ENCODE measurements at regions not wholly inside any gene's neighbourhood (a gene's known extent, or its start where the extent isn't known, plus 50 kb on each side); places are given as distances from the start of the nearest gene placed in this dataset.

DNA sequence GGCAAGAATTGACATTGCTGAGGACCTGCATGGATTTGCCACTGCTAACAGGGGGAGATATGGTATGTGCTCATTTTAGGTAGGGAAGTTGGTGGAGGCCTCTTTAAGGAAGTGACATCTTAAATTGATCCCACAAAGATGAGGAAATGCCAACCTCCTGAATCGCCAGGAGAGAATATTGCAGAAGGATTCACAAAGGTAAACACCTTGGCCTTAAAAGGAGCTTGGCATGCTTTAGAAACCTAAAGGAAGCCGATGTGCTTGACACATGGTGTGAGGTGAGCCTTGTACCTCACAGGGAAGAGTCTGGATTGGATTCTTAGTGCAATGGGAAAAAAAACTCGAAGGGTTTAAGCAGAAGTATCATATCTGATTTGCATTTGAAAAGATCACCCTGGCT is 470.5 kb upstream of the DAB1 start:
- H3K27me3 Mint-ChIP-seq: peaks cover 0 to 15% (median 9%) of the 10 kb centered on the region in 3 donors

GRCh38 chr1:57889676-57890320 is 465.9 kb upstream of the DAB1 start:
- Mint-ChIP-seq H3K4me1 (no peaks in the 10 kb centered on the region), H3K4me3 (no peak overlapping the region), H3K9me3 (peaks cover 0 to 3% (median 0%) of the 10 kb centered on the region in 7 donors), H3K36me3 (no peaks in the 10 kb centered on the region), H3K27ac (no peak overlapping the region), H3K27me3 (peaks cover 0 to 19% (median 9%) of the 10 kb centered on the region in 3 donors)
- DNase-seq (no peak), ATAC-seq (ENCODE audit: low read depth in 2 of 2) (no peak)

More for the DNA sequence above, 470.5 kb upstream of the DAB1 start:
- DNase-seq (no peak), ATAC-seq (ENCODE audit: low read depth in 2 of 2) (no peak)
- peak overlapping the region in 1 of 6 donors; percentile 37 for H3K27ac Mint-ChIP-seq
- no peak overlapping the region for H3K4me3 Mint-ChIP-seq
- H3K36me3 Mint-ChIP-seq: no peaks in the 10 kb centered on the region
- H3K9me3 Mint-ChIP-seq: peaks cover 0 to 2% (median 0%) of the 10 kb centered on the region in 7 donors
- H3K4me1 Mint-ChIP-seq: no peaks in the 10 kb centered on the region

DNA sequence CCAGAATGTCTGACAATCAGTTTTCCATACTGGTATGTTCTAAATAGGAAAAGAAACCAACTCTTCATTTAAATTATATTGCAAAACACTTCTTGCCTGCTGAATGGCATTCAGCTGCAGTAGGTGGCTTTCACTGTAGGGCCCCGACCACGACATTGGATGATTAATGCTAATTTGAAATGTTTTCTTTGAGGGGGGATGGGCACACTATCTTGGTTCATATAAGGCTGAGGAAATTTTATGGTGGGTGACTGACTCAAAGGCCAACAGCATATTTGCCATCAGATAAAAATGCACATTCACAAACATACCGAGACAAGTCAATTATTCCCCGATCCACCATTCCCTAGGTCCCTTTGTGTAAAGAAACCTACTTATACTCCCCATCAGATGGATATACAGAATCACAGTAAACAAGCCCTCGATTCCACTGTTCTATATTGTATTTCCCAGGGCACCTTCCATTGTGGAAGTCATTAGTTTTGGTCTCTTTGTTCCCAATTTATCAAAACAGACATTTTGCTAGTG is 464.2 kb upstream of the DAB1 start:
- Mint-ChIP-seq H3K27ac (no peak overlapping the region), H3K36me3 (no peaks in the 10 kb centered on the region), H3K4me1 (no peaks in the 10 kb centered on the region), H3K4me3 (no peak overlapping the region), H3K9me3 (peaks cover 0 to 3% (median 0%) of the 10 kb centered on the region in 7 donors), H3K27me3 (peaks cover 0 to 10% (median 9%) of the 10 kb centered on the region in 3 donors)
- ATAC-seq (ENCODE audit: low read depth in 2 of 2) (no peak), DNase-seq (no peak)

DNA sequence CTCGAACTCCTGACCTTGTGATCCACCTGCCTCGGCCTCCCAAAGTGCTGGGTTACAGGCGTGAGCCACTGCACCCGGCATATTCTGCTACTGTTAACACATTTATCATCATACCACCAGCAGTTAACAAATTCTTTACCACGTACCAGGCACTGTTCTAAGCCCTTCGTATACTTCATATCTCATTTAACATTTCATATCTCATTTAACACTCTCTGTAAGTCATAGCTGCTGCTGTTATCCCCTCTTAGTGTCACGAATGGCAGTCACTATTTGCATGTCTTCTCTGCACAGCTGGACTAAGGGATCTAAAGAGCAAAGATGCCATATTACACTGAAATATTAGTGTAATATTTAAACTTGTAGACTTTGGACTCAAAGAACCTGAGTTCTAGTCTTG is 462.5 kb upstream of the DAB1 start:
- Mint-ChIP-seq H3K9me3 (peaks cover 0 to 3% (median 0%) of the 10 kb centered on the region in 7 donors), H3K36me3 (no peaks in the 10 kb centered on the region), H3K4me3 (no peak overlapping the region), H3K4me1 (no peaks in the 10 kb centered on the region), H3K27ac (no peak overlapping the region), H3K27me3 (peaks cover 0 to 9% (median 8%) of the 10 kb centered on the region in 3 donors)
- DNase-seq: no peak
- ATAC-seq (ENCODE audit: low read depth in 2 of 2): no peak

- H3K27me3 Mint-ChIP-seq: peaks cover 0 to 4% (median 0%) of the 10 kb centered on the region in 3 donors
- H3K4me3 Mint-ChIP-seq: no peak overlapping the region
- no peak overlapping the region for H3K27ac Mint-ChIP-seq
- ATAC-seq (ENCODE audit: low read depth in 2 of 2) (no peak), DNase-seq (no peak)
- H3K9me3 Mint-ChIP-seq: peaks cover 0 to 6% (median 0%) of the 10 kb centered on the region in 7 donors
- no peaks in the 10 kb centered on the region for H3K4me1 Mint-ChIP-seq
- H3K36me3 Mint-ChIP-seq: no peaks in the 10 kb centered on the region
These were observed 459.8 kb upstream of the DAB1 start for GRCh38 chr1:57883642-57883995.

GRCh38 chr1:57882934-57883641 is 459.2 kb upstream of the DAB1 start:
- Mint-ChIP-seq H3K9me3 (peaks cover 0 to 6% (median 0%) of the 10 kb centered on the region in 7 donors), H3K27ac (no peak overlapping the region), H3K4me1 (no peaks in the 10 kb centered on the region), H3K36me3 (no peaks in the 10 kb centered on the region), H3K27me3 (peaks cover 0 to 2% (median 0%) of the 10 kb centered on the region in 3 donors), H3K4me3 (no peak overlapping the region)
- ATAC-seq (ENCODE audit: low read depth in 2 of 2) (no peak), DNase-seq (no peak)

DNA sequence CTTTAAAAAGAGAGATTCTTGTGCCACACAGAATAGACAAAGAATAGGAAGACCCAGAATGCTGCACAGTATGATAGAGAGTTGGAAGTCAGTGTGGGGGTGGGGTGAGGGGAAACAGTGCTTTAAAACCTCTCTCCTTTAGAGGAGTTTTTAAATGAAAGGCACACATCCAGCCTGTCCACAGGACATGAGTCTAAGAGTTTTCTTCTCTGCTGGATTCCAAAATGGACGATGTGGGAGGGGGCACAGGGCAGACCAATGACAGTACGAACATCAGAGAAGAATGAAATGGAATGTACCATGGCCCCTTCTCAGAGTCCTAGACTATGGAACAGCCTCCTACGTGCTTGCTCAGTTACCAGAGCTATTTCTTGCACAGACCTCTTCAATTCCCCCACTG is 458.2 kb upstream of the DAB1 start:
- H3K4me1 Mint-ChIP-seq: no peaks in the 10 kb centered on the region
- no peak overlapping the region for H3K27ac Mint-ChIP-seq
- H3K9me3 Mint-ChIP-seq: peaks cover 0 to 6% (median 0%) of the 10 kb centered on the region in 7 donors
- no peaks in the 10 kb centered on the region for H3K36me3 Mint-ChIP-seq
- no peaks in the 10 kb centered on the region for H3K27me3 Mint-ChIP-seq
- H3K4me3 Mint-ChIP-seq: no peak overlapping the region
- no peak for ATAC-seq (ENCODE audit: low read depth in 2 of 2)
- no peak for DNase-seq

DNA sequence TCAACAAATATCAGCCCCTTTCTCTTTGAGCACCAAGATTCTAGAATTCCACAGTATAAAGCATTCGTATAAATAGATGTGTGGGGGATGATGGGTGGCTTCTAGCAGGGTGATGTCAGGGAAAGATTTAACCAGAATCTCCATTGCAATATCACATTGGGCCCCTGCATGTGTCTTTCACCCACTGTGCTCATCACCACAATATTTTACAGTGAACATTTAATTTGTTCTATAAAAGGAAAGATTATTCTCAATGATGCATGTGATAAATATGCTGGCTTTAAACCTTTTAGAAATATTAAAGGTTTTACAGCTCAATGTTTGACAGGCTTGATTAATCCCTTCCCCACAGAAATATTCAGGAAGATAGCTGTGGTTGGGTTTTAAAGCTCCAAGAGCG is 457.8 kb upstream of the DAB1 start:
- ATAC-seq (ENCODE audit: low read depth in 2 of 2) (no peak), DNase-seq (no peak)
- no peaks in the 10 kb centered on the region for H3K36me3 Mint-ChIP-seq
- H3K4me3 Mint-ChIP-seq: no peak overlapping the region
- no peak overlapping the region for H3K27ac Mint-ChIP-seq
- H3K4me1 Mint-ChIP-seq: no peaks in the 10 kb centered on the region
- H3K9me3 Mint-ChIP-seq: peaks cover 0 to 6% (median 0%) of the 10 kb centered on the region in 7 donors
- no peaks in the 10 kb centered on the region for H3K27me3 Mint-ChIP-seq

DNA sequence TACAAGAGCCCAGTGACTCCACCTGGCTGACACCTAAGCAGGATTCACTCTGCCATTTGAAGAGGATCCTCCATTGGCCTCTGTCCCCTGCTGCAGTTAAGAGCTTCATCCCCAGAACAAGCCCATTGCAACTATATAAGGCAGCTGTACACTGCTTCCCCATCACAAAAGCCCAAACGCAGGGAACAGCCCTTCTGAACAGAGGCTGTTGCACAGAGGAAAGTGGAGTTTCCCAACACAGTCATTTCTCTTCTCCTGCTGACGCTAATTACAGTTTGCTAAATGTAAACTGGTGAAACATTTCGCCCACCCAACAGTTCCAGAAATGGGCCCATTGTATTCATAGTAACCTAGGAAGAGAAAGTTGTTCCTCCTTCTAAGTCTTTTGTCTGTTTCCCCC is 455.8 kb upstream of the DAB1 start:
- H3K9me3 Mint-ChIP-seq: peaks cover 0 to 6% (median 0%) of the 10 kb centered on the region in 7 donors
- DNase-seq (no peak), ATAC-seq (ENCODE audit: low read depth in 2 of 2) (no peak)
- no peaks in the 10 kb centered on the region for H3K4me1 Mint-ChIP-seq
- H3K27me3 Mint-ChIP-seq: no peaks in the 10 kb centered on the region
- no peak overlapping the region for H3K4me3 Mint-ChIP-seq
- no peak overlapping the region for H3K27ac Mint-ChIP-seq
- H3K36me3 Mint-ChIP-seq: no peaks in the 10 kb centered on the region

GRCh38 chr1:57874418-57874877 is 450.6 kb upstream of the DAB1 start:
- H3K9me3 Mint-ChIP-seq: peaks cover 0 to 8% (median 0%) of the 10 kb centered on the region in 7 donors
- ATAC-seq (ENCODE audit: low read depth in 2 of 2) (no peak), DNase-seq (no peak)
- peak overlapping the region in 1 of 6 donors; percentile 73 for H3K27ac Mint-ChIP-seq
- H3K36me3 Mint-ChIP-seq: no peaks in the 10 kb centered on the region
- peaks cover 0 to 4% (median 0%) of the 10 kb centered on the region in 3 donors for H3K27me3 Mint-ChIP-seq
- no peaks in the 10 kb centered on the region for H3K4me1 Mint-ChIP-seq
- H3K4me3 Mint-ChIP-seq: no peak overlapping the region

- DNase-seq (no peak), ATAC-seq (ENCODE audit: low read depth in 2 of 2) (no peak)
- peaks cover 0 to 4% (median 0%) of the 10 kb centered on the region in 3 donors for H3K27me3 Mint-ChIP-seq
- no peaks in the 10 kb centered on the region for H3K4me1 Mint-ChIP-seq
- no peak overlapping the region for H3K4me3 Mint-ChIP-seq
- no peak overlapping the region for H3K27ac Mint-ChIP-seq
- peaks cover 0 to 8% (median 0%) of the 10 kb centered on the region in 7 donors for H3K9me3 Mint-ChIP-seq
- H3K36me3 Mint-ChIP-seq: no peaks in the 10 kb centered on the region
These were observed 449.1 kb upstream of the DAB1 start for GRCh38 chr1:57872913-57873312.

DNA sequence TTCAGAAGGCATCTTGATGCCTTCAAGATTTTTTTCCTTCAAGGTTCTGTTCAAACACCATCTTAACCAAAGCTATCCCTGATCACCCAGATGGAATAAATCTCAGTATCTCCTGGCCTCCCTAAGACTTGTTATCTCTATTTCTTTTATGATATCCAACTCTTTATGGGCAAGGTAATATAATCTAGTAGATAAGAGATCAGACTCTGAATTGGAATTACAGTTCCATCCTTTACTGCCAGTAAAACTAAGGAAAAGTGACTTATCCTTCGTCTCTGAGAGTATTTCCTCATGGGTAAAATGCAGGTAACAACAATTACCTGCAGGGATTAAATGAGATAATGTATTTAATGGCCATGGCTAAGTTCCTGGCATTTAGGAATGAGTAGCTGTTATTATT is 445.0 kb upstream of the DAB1 start:
- no peak for DNase-seq
- Mint-ChIP-seq H3K4me3 (no peak overlapping the region), H3K27me3 (peaks cover 0 to 4% (median 0%) of the 10 kb centered on the region in 3 donors), H3K4me1 (no peaks in the 10 kb centered on the region), H3K9me3 (peaks cover 0 to 6% (median 0%) of the 10 kb centered on the region in 7 donors), H3K27ac (no peak overlapping the region), H3K36me3 (no peaks in the 10 kb centered on the region)
- ATAC-seq (ENCODE audit: low read depth in 2 of 2): no peak

- Mint-ChIP-seq H3K9me3 (peaks cover 0 to 5% (median 0%) of the 10 kb centered on the region in 7 donors), H3K27ac (no peak overlapping the region), H3K4me3 (no peak overlapping the region), H3K36me3 (no peaks in the 10 kb centered on the region), H3K27me3 (peaks cover 0 to 4% (median 0%) of the 10 kb centered on the region in 3 donors), H3K4me1 (no peaks in the 10 kb centered on the region)
- DNase-seq: no peak
- ATAC-seq (ENCODE audit: low read depth in 2 of 2): no peak
These were observed 444.4 kb upstream of the DAB1 start for GRCh38 chr1:57868239-57868638.

GRCh38 chr1:57866998-57867397 is 443.1 kb upstream of the DAB1 start:
- no peaks in the 10 kb centered on the region for H3K27me3 Mint-ChIP-seq
- no peaks in the 10 kb centered on the region for H3K36me3 Mint-ChIP-seq
- no peak for ATAC-seq (ENCODE audit: low read depth in 2 of 2)
- no peak overlapping the region for H3K4me3 Mint-ChIP-seq
- no peaks in the 10 kb centered on the region for H3K9me3 Mint-ChIP-seq
- no peak overlapping the region for H3K27ac Mint-ChIP-seq
- H3K4me1 Mint-ChIP-seq: no peaks in the 10 kb centered on the region
- no peak for DNase-seq
